GM21529 (cell line): ENCODE measurements at regions not wholly inside any gene's neighbourhood (a gene's known extent, or its start where the extent isn't known, plus 50 kb on each side); places are given as distances from the start of the nearest gene placed in this dataset.
"Not testable (repeated sequence)": the region's sequence is repeated elsewhere in the genome, so short reads cannot be mapped to it uniquely, and the experiment has no call there.

Experiments used
- ATAC-seq: cut with Tn5 transposase; IDR thresholded peaks from one replicate; pipeline ENCODE4 v1.9.1; 2021; ENCODE audit not compliant: unreplicated experiment

GRCh38 chr4:29908276-29908675, 811.9 kb upstream of the PCDH7 start:
- ATAC-seq, result no peak

GRCh38 chr4:29927895-29928294, 792.3 kb upstream of the PCDH7 start:
- no peak for ATAC-seq

DNA sequence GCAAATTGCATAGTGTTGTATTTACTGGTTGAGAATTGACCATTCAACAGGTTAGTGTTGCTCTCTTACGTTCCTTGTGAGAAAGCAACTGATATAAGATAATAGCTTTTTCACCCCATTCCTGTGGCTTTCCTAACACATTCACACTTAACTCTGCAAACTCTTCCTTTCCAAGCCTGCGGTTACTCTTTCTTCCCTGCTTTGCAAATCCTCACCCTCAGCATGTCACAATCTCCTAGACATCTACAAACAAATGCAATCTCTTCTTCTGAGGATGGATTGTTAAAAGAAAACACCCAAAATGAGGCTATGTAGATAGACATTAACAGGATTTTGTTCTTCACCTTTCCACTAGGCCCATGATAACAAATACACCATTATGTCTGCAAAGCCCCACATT, 771.7 kb upstream of the PCDH7 start:
- ATAC-seq, result no peak

- ATAC-seq, result no peak
Measured at GRCh38 chr4:29948858-29949257, 771.3 kb upstream of the PCDH7 start.

GRCh38 chr4:29966386-29966785, 753.8 kb upstream of the PCDH7 start:
- no peak for ATAC-seq

DNA sequence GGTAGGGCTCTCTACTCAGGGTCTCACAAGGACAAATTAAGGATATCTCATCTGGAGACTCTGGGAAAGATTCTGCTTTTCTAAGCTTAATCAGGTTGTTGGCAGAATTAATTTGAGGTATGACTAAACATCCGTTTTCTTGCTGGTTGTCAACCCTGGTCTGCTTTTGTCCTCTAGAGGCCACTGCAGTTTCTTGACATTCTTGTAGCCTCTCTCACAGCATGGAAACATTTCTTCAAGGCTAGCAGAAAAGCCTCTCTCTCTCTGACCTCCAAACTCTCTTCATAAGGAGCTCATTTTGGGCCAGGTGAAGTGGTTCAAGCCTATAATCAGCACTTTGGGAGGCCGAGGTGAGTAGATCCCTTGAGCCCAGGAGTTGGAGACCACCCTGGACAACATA, 749.5 kb upstream of the PCDH7 start:
- ATAC-seq, result no peak

- no peak for ATAC-seq
Measured at GRCh38 chr4:29972121-29972520, 748.0 kb upstream of the PCDH7 start.

- ATAC-seq, result no peak
Measured at GRCh38 chr4:29983890-29984289, 736.3 kb upstream of the PCDH7 start.

- no peak for ATAC-seq
Measured at GRCh38 chr4:30001628-30002027, 718.5 kb upstream of the PCDH7 start.

GRCh38 chr4:30002341-30002740, 717.8 kb upstream of the PCDH7 start:
- ATAC-seq, result no peak

- ATAC-seq, result no peak
Measured at GRCh38 chr4:30005995-30006394, 714.2 kb upstream of the PCDH7 start.

- no peak for ATAC-seq
Measured at GRCh38 chr4:30024526-30024925, 695.6 kb upstream of the PCDH7 start.

DNA sequence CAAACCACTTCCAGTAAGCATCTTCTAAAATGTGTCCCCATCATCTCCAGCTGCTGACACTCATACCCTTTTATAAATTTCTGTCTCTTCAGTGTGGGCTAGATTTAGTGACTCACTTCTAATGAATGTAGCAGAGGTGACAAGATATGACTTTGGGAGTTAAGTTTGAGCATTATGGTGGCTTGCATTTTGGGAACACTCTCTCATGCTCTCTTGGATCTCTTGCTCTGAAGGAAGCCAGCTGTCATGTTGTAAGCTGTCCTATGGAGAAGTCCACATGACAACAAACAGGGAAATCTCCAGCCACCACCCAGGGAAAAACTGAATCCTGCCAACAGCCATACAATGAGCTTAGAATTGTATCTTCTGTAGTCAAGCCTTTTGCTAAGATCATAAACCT, 691.3 kb upstream of the PCDH7 start:
- no peak for ATAC-seq

- no peak for ATAC-seq
Measured at GRCh38 chr4:30056016-30056766, 664.0 kb upstream of the PCDH7 start.

DNA sequence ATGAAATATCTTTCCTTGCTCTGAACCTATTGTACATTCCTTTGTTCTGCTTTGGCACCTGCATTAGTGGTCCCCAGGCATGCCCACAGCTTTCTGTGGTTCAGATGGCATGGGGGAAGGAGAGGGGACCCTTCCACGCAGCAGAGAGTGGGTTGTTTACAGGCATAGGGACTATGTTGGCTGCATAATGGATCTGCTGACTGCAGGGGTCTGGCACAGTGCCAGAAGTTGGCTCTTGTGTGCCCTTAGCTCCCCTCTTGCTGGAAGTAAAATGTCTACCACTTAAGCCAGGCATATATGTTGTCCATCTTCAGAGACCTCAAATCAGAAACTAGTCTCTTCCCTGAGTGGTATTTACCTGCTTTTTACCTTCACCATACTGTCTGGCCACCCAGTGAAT, 651.9 kb upstream of the PCDH7 start:
- no peak for ATAC-seq

- ATAC-seq, result no peak
Measured at GRCh38 chr4:30073011-30073710, 647.0 kb upstream of the PCDH7 start.

DNA sequence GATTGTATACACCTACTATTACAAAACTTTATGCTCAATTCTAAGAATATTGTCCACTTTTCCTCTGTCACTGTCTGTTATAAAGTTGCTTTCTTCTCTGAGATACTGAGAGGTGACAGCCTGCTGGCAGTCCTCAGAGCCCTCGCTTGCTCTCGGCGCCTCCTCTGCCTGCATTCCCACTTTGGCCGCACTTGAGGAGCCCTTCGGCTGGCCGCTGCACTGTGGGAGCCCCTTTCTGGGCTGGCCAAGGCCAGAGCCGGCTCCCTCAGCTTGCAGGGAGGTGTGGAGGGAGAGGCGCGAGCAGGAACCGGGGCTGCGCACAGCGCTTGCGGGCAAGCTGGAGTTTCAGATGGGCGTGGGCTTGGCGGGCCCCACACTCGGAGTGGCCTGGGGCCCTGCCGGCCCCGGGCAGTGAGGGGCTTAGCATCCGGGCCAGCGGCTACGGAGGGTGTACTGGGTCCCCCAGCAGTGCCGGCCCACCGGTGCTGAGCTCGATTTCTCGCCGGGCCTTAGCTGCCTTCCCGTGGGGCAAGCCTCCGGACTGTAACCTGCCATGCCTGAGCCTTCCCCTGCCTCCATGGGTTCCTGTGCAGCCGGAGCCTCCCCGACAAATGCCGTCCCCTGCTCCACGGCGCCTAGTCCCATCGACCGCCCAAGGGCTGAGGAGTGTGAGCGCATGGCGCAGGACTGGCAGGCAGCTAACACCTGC, 627.6 kb upstream of the PCDH7 start:
- not testable (repeated sequence) for ATAC-seq

DNA sequence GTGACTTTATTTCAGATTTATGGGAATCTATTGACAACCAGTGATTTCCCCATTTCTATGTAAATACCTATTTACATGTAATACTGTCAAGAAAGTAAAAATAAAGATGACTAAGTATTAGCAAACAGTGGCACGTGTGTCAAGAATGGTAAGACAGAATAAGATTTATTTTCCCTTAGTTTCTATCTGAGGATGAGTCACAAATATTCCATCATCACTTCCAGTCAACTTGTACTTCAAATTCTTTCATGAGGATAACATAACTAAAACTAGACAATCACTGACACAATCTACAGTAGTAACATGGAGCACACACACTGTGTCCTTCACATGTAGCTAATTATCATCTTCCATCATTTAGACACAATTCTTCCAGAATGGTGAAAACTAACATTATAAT, 625.3 kb upstream of the PCDH7 start:
- no peak for ATAC-seq

DNA sequence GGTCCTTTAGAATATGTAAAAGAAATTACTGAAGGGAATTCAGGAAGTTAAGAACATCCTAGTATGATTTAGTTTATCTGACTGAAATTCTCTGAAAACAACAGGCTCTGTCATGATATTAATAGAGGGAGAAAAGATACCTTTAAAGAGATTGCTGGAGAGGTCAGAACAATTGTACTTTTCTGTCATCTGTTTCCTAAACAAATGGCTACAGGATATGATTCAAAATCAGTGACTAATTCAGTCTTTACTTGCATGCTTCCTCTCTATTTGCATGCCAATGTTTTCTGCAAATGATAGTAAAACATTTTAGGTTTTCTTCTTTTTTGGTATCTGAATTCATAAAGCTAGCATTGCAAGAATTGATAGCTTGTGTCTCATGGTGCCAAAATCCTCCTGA, 616.7 kb upstream of the PCDH7 start:
- no peak for ATAC-seq

DNA sequence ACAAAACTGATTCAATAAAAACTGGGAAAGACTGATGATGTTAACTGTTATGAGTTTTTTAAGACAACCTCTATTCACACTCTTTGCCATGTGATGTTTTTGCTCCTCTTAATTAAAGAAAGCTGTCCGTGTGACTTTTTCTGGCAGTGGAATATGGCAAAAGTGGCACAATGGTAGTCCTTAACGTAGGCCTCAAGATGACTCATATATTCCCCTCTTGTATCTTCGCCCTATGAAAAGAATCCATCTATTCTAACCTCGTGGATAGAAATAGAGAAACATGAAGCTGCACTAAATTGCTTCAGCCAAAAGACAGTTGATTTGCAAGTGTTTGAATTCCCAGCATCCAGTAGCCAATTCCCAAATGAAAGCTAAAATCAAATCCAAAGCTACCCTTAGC, 603.8 kb upstream of the PCDH7 start:
- no peak for ATAC-seq

DNA sequence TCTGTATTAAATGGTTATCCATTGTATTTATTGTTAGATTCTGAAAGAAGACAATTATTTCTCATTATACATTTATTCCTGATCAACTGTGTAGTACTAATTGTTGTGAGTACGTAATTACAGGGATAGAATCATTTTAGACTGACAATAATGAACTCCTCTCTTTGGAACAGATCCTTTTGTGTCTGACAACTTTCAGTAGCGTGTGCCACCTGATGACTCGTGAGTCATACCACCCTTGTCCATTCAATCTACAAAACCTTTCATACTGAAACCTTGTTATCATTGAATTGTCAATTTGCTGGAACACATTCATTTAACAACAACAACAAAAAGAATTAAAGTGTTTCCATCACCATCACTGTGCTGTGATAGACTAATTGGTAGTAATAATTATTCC, 602.7 kb upstream of the PCDH7 start:
- ATAC-seq, result no peak

DNA sequence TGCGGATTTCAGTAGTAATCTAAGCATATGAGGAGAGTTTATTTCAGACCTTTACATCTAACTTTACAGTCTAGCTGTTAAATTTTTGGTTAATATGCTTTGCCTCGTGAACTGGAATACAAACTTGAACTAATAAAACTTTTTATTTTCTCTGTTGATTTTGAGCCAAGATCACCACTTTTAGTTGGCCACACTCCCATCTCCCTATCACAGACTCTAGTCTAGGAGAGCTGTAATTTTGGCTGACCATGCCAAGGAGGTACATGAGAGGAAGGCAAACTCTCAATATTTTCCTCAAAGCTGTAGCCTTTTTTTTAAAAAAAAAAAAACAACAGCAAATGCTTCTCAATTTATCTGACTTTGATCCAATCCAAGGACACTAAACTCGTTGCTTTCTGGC, 597.5 kb upstream of the PCDH7 start:
- ATAC-seq, result no peak
